ENCODE measurements at regions not wholly inside any gene's neighbourhood (a gene's known extent, or its start where the extent isn't known, plus 50 kb on each side); places are given as distances from the start of the nearest gene placed in this dataset.

GRCh38 chr16:26317885-26318284, 626.1 kb downstream of the HS3ST4 start:
- no peak for DNase-seq (ENCODE audit: extremely low read depth, low read depth)
- H3K4me3 ChIP-seq (replicated peaks; ENCODE audit: low read depth, low read length): no peak overlapping the region
- TF ChIP-seq CTCF (IDR thresholded peaks at IDR 0.05; ENCODE audit: low read depth, low read length, missing control alignments): no peak

DNA sequence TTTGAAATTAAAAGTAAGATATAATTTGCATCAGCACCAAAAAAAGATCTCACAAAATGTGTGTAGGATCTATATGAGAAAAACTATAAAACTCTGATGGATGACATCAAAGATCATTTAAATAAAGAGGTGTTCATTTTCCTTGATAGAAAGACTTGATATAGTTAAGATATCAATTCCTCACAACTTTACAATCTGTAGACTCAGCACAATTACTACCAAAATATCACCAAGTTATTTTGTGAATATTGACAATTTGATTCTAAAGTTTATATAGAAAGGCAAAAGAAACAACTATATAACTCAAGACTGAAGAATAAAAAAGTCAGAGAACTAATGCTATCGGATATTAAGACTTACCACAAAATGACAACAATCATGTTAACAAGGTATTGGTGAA, 638.9 kb downstream of the HS3ST4 start:
- no peak for TF ChIP-seq CTCF (IDR thresholded peaks at IDR 0.05; ENCODE audit: low read depth, low read length, missing control alignments)
- no peak for DNase-seq (ENCODE audit: extremely low read depth, low read depth)
- no peak overlapping the region for H3K4me3 ChIP-seq (replicated peaks; ENCODE audit: low read depth, low read length)

- DNase-seq (ENCODE audit: extremely low read depth, low read depth): no peak
- no peak for TF ChIP-seq CTCF (IDR thresholded peaks at IDR 0.05; ENCODE audit: low read depth, low read length, missing control alignments)
- no peak overlapping the region for H3K4me3 ChIP-seq (replicated peaks; ENCODE audit: low read depth, low read length)
Observed at GRCh38 chr16:26334218-26335111, 642.7 kb downstream of the HS3ST4 start.

DNA sequence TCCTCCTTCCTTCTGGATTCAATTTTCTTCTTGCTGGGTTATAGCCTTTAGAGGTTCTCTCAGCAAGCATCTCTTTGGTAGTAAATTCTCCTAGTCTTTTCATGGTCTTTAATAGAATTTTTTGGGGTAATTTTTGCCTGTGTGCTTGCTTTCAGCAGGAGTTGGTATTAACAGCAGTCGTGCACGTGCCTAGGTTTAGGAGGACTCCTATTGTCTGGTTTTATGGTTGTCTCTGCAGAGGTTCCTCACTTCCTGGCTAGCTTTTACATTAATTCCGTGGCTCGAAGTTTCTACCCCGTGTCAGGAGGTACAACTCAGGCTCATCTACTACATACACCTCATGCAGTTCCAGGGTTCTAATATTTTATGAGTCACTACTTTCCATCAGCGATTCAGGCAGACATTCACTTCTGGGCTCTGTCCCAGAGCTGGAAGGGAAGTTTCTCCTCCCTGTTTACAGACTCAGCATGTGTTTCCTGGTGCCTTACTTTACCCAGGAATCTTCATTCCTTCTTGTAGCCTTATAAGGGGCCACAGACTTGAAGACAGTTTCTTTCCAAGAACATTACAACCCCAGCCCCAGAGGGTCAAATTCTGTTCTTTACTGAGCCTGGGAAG, 643.6 kb downstream of the HS3ST4 start:
- no peak overlapping the region for H3K4me3 ChIP-seq (replicated peaks; ENCODE audit: low read depth, low read length)
- DNase-seq (ENCODE audit: extremely low read depth, low read depth): no peak
- no peak for TF ChIP-seq CTCF (IDR thresholded peaks at IDR 0.05; ENCODE audit: low read depth, low read length, missing control alignments)

DNA sequence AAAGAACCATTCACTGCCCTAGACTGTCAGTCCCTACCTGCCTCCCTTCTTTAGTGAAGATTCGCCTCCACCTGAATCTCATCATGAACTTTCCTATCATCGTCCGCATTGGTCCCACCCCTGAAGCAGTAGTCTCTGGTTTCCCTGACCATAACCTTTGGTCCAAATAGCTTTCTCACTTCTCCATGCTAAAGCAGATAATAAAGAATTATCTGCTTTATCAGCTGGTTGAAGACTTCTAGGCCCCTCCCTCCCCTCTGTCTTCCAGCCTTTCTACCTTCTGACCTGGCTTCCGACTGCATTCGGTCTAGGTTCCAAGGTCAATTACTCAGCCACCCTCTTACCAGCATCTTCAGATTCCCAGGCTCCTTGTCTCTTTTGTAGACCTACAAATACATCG, 650.9 kb downstream of the HS3ST4 start:
- TF ChIP-seq CTCF (IDR thresholded peaks at IDR 0.05; ENCODE audit: low read depth, low read length, missing control alignments): no peak
- DNase-seq (ENCODE audit: extremely low read depth, low read depth): no peak
- no peak overlapping the region for H3K4me3 ChIP-seq (replicated peaks; ENCODE audit: low read depth, low read length)

DNA sequence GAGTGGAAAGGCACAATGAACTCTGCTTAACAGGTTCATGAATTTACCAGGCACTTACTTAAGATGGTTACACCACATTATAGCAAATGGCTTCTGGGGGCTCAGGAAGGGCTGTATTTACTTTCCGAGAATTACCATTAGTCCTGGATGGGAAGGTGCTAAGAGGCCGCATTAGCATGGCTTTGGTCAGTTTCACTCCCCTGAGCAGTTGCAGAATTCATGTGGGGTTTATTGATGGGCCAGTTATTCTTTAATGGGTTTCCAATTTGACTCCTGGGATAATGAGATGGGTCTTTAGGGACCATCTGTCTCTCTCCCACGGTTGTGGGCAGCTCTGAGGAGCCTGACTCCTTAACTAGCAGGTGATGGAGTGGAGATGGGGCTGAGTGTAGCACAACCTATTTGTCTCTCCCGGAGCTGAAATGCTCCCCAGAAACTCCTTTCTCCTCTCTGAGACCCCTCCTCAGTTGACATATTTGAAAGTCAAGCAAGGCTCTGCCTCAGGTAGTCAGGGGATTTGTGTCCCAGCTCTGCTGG, 652.5 kb downstream of the HS3ST4 start:
- no peak for DNase-seq (ENCODE audit: extremely low read depth, low read depth)
- no peak for TF ChIP-seq CTCF (IDR thresholded peaks at IDR 0.05; ENCODE audit: low read depth, low read length, missing control alignments)

More for the DNA sequence above, 652.5 kb downstream of the HS3ST4 start:
- no peak overlapping the region for H3K4me3 ChIP-seq (replicated peaks; ENCODE audit: low read depth, low read length)

All from HFF-Myc (cell line).